ENCODE measurements at regions not wholly inside any gene's neighbourhood (a gene's known extent, or its start where the extent isn't known, plus 50 kb on each side); places are given as distances from the start of the nearest gene placed in this dataset.

- ATAC-seq (no peak), DNase-seq (ENCODE audit: low spot score) (no peak)
- no peaks in the 10 kb centered on the region for H3K36me3 Mint-ChIP-seq
- peaks cover 14% of the 10 kb centered on the region for H3K4me1 Mint-ChIP-seq
- TF ChIP-seq ZNF532 (CRISPR knock-in tag; IDR thresholded peaks at IDR 0.05; ENCODE audit: borderline replicate concordance) (no peak), SOX15 (CRISPR knock-in tag; IDR thresholded peaks at IDR 0.05) (no peak)
- H3K4me3 Mint-ChIP-seq, result no peak overlapping the region
- no peaks in the 10 kb centered on the region for H3K27me3 Mint-ChIP-seq (ENCODE audit: low read depth)
- ChIA-PET POLR2A (interaction anchor here (1.5 kb wide), 1 partner anchor 27 kb away, joined by 3 read pairs; no protein-coding TSS in a partner anchor), CTCF (interaction anchor here (1.1 to 2.5 kb wide), 3 partner anchors 9 to 62 kb away, joined by 4 to 7 read pairs (median 5); no protein-coding TSS in a partner anchor)
- H3K27ac Mint-ChIP-seq, result no peak overlapping the region
- no peaks in the 10 kb centered on the region for H3K9me3 Mint-ChIP-seq
Observed at GRCh38 chr3:127482216-127483004, 108.1 kb downstream of the TPRA1 start.

- H3K9me3 Mint-ChIP-seq, result no peaks in the 10 kb centered on the region
- ATAC-seq, result no peak
- ChIA-PET POLR2A (no interaction called here), CTCF (interaction anchor here (0.9 to 2.2 kb wide), 3 partner anchors 24 to 67 kb away, joined by 3 to 8 read pairs (median 4); no protein-coding TSS in a partner anchor)
- H3K4me1 Mint-ChIP-seq, result peaks cover 14% of the 10 kb centered on the region
- no peak overlapping the region for H3K27ac Mint-ChIP-seq
- no peak for DNase-seq (ENCODE audit: low spot score)
- TF ChIP-seq JAZF1 (CRISPR knock-in tag; IDR thresholded peaks at IDR 0.05), result no peak
- TF ChIP-seq ZBTB21 (CRISPR knock-in tag; IDR thresholded peaks at IDR 0.05; ENCODE audit: borderline replicate concordance), result no peak
- no peak for TF ChIP-seq USF1 (CRISPR knock-in tag; IDR thresholded peaks at IDR 0.05)
- no peak for TF ChIP-seq SMAD4 (CRISPR knock-in tag; IDR thresholded peaks at IDR 0.05)
- no peak for TF ChIP-seq ZNF416 (CRISPR knock-in tag; IDR thresholded peaks at IDR 0.05)
- no peak for TF ChIP-seq GABPB1 (CRISPR knock-in tag; IDR thresholded peaks at IDR 0.05)
- no peak for TF ChIP-seq MXD4 (CRISPR knock-in tag; IDR thresholded peaks at IDR 0.05; ENCODE audit: borderline replicate concordance)
- TF ChIP-seq SMAD3 (CRISPR knock-in tag; IDR thresholded peaks at IDR 0.05; ENCODE audit: borderline replicate concordance), result no peak
- TF ChIP-seq RELA (CRISPR knock-in tag; IDR thresholded peaks at IDR 0.05; ENCODE audit: borderline replicate concordance), result no peak
- no peak overlapping the region for H3K4me3 Mint-ChIP-seq
- H3K36me3 Mint-ChIP-seq, result no peaks in the 10 kb centered on the region
- H3K27me3 Mint-ChIP-seq (ENCODE audit: low read depth), result no peaks in the 10 kb centered on the region
Observed at GRCh38 chr3:127480196-127480954, 110.2 kb downstream of the TPRA1 start.

- ChIA-PET POLR2A (no interaction called here), CTCF (interaction anchor here (0.9 to 2.2 kb wide), 6 partner anchors 24 to 96 kb away, joined by 3 to 8 read pairs (median 3); no protein-coding TSS in a partner anchor)
- Mint-ChIP-seq H3K27ac (no peak overlapping the region), H3K4me1 (peaks cover 14% of the 10 kb centered on the region), H3K4me3 (no peak overlapping the region), H3K9me3 (no peaks in the 10 kb centered on the region), H3K27me3 (ENCODE audit: low read depth) (no peaks in the 10 kb centered on the region), H3K36me3 (no peaks in the 10 kb centered on the region)
- ATAC-seq (peak; percentile 77), DNase-seq (ENCODE audit: low spot score) (peak; percentile 38)
- TF ChIP-seq ARID4B (CRISPR knock-in tag; IDR thresholded peaks at IDR 0.05; ENCODE audit: borderline replicate concordance), result no peak
- TF ChIP-seq E2F1 (CRISPR knock-in tag; IDR thresholded peaks at IDR 0.05), result no peak
- no peak for TF ChIP-seq GTF2I (CRISPR knock-in tag; conservative IDR thresholded peaks at IDR 0.05)
- TF ChIP-seq NR1H2 (CRISPR knock-in tag; IDR thresholded peaks at IDR 0.05), result no peak
- no peak for TF ChIP-seq ZNF396 (CRISPR knock-in tag; IDR thresholded peaks at IDR 0.05; ENCODE audit: borderline replicate concordance)
- TF ChIP-seq NFYB (CRISPR knock-in tag; conservative IDR thresholded peaks at IDR 0.05; ENCODE audit: low read depth), result no peak
- no peak for TF ChIP-seq ZNF219 (CRISPR knock-in tag; IDR thresholded peaks at IDR 0.05; ENCODE audit: borderline replicate concordance)
Observed at GRCh38 chr3:127479449-127479848, 111.1 kb downstream of the TPRA1 start.

Data from WTC11 (cell line).